ENCODE measurements at regions not wholly inside any gene's neighbourhood (a gene's known extent, or its start where the extent isn't known, plus 50 kb on each side); places are given as distances from the start of the nearest gene placed in this dataset.

- H3K9ac ChIP-seq (ENCODE audit: control insufficient read depth, insufficient read depth, low read length) = no peak overlapping the region
- intact Hi-C loops (cut with micrococcal nuclease; ENCODE audit: unreplicated experiment) = no loop called here
- H3K27ac ChIP-seq (ENCODE audit: control insufficient read depth, insufficient read depth) = no peak overlapping the region
- no peaks in the 10 kb centered on the region; a peak in 2 of 4 replicates for H3K27me3 ChIP-seq (replicated peaks in 1 of 2; ENCODE audit: control insufficient read depth in 2 of 2, insufficient read depth in 2 of 2, low read length in 1 of 2)
- ChIA-PET CTCF (no interaction called here), RAD21 (ENCODE audit: unreplicated experiment) (no interaction called here), SMC1A (ENCODE audit: uncharacterized antibody, unreplicated experiment) (no interaction called here), POLR2A (no interaction called here)
- H3K4me1 ChIP-seq (ENCODE audit: control insufficient read depth, insufficient read depth, low read length) = no peaks in the 10 kb centered on the region
- no peak overlapping the region for H2AFZ ChIP-seq (ENCODE audit: control insufficient read depth, low read depth, low read length)
- ATAC-seq (no peak), FAIRE-seq (no peak), DNase-seq (ENCODE audit: low read depth, low spot score) (no peak)
- no peaks in the 10 kb centered on the region for H4K20me1 ChIP-seq (ENCODE audit: control insufficient read depth, insufficient read depth)
- 51% methylated on average over 6 of the region's 6 CpGs for WGBS (ENCODE audit: insufficient coverage, insufficient replicate concordance, low lambda C conversion rate, missing lambda C conversion rate)
- no peak overlapping the region for H3K4me2 ChIP-seq (ENCODE audit: control insufficient read depth, insufficient read depth)
- H3K79me2 ChIP-seq (ENCODE audit: control insufficient read depth, insufficient read depth, low read length) = no peaks in the 10 kb centered on the region
- no peaks in the 10 kb centered on the region for H3K36me3 ChIP-seq (ENCODE audit: control insufficient read depth in 2 of 2, insufficient read depth in 2 of 2, low read length in 1 of 2)
- no peak overlapping the region for H3K4me3 ChIP-seq
- H3K9me3 ChIP-seq (replicated peaks; ENCODE audit: control insufficient read depth, insufficient read depth, low read length) = no peaks in the 10 kb centered on the region
- in situ Hi-C loops (cut with MboI) = no loop called here
- TF ChIP-seq ZNF217 (IDR thresholded peaks at IDR 0.05) = no peak
- no peak for TF ChIP-seq SREBF1 (IDR thresholded peaks at IDR 0.05; ENCODE audit: low read length)
- TF ChIP-seq BHLHE40 (IDR thresholded peaks at IDR 0.05; ENCODE audit: borderline replicate concordance in 1 of 2, low read depth in 2 of 2, low read length in 1 of 2) = no peak
- no peak for TF ChIP-seq IRF5 (IDR thresholded peaks at IDR 0.05; ENCODE audit: borderline replicate concordance)
- TF ChIP-seq BRCA1 (IDR thresholded peaks at IDR 0.05; ENCODE audit: low read depth, low read length) = no peak
- no peak for TF ChIP-seq NBN (IDR thresholded peaks at IDR 0.05)
- TF ChIP-seq CHD1 (IDR thresholded peaks at IDR 0.05; ENCODE audit: low read depth, low read length) = no peak
- no TSS peak for BruUV-seq (replicated peaks)
Measured at GRCh38 chr4:83708500-83709175, 172.7 kb downstream of the GPAT3 start.

GRCh38 chr4:83704786-83705185 lies 168.9 kb downstream of the GPAT3 start:
- no peak for TF ChIP-seq SRF (IDR thresholded peaks at IDR 0.05; ENCODE audit: low read depth in 2 of 2, low read length in 2 of 2)
- TF ChIP-seq ASH2L (IDR thresholded peaks at IDR 0.05; ENCODE audit: borderline replicate concordance, low read depth) = no peak
- no peak for TF ChIP-seq CREM (IDR thresholded peaks at IDR 0.05; ENCODE audit: low read depth)
- TF ChIP-seq IRF5 (IDR thresholded peaks at IDR 0.05; ENCODE audit: borderline replicate concordance) = no peak
- TF ChIP-seq NFYB (IDR thresholded peaks at IDR 0.05; ENCODE audit: insufficient read depth, low read depth, low read length) = no peak
- Histone ChIP-seq H3K79me2 (ENCODE audit: control insufficient read depth, insufficient read depth, low read length) (no peaks in the 10 kb centered on the region), H3K27me3 (replicated peaks in 1 of 2; ENCODE audit: control insufficient read depth in 2 of 2, insufficient read depth in 2 of 2, low read length in 1 of 2) (no peaks in the 10 kb centered on the region; a peak in 2 of 4 replicates), H3K4me2 (ENCODE audit: control insufficient read depth, insufficient read depth) (no peak overlapping the region), H3K9ac (ENCODE audit: control insufficient read depth, insufficient read depth, low read length) (no peak overlapping the region), H3K9me3 (replicated peaks; ENCODE audit: control insufficient read depth, insufficient read depth, low read length) (no peaks in the 10 kb centered on the region), H3K27ac (ENCODE audit: control insufficient read depth, insufficient read depth) (no peak overlapping the region), H4K20me1 (ENCODE audit: control insufficient read depth, insufficient read depth) (no peaks in the 10 kb centered on the region), H3K4me1 (ENCODE audit: control insufficient read depth, insufficient read depth, low read length) (no peaks in the 10 kb centered on the region), H3K4me3 (no peak overlapping the region), H3K36me3 (ENCODE audit: control insufficient read depth in 2 of 2, insufficient read depth in 2 of 2, low read length in 1 of 2) (no peaks in the 10 kb centered on the region), H2AFZ (ENCODE audit: control insufficient read depth, low read depth, low read length) (no peak overlapping the region)
- ATAC-seq (no peak), DNase-seq (ENCODE audit: low read depth, low spot score) (no peak), FAIRE-seq (no peak)
- ChIA-PET SMC1A (ENCODE audit: uncharacterized antibody, unreplicated experiment) (interaction anchor here (1.3 kb wide), 1 partner anchor 20 kb away, joined by 3 read pairs; no protein-coding TSS in a partner anchor), POLR2A (no interaction called here), RAD21 (ENCODE audit: unreplicated experiment) (no interaction called here), CTCF (interaction anchor here (0.8 kb wide), 1 partner anchor 40 kb away, joined by 4 read pairs; no protein-coding TSS in a partner anchor)
- no TSS peak for BruUV-seq (replicated peaks)
- 0% methylated on average over 2 of the region's 2 CpGs for WGBS (ENCODE audit: insufficient coverage, insufficient replicate concordance, low lambda C conversion rate, missing lambda C conversion rate)
- in situ Hi-C loops (cut with MboI) (no loop called here), intact Hi-C loops (cut with micrococcal nuclease; ENCODE audit: unreplicated experiment) (no loop called here)
